HG03520 (cell line): ENCODE measurements at regions not wholly inside any gene's neighbourhood (a gene's known extent, or its start where the extent isn't known, plus 50 kb on each side); places are given as distances from the start of the nearest gene placed in this dataset.

Experiments
- ATAC-seq: cut with Tn5 transposase; IDR thresholded peaks from one replicate; pipeline ENCODE4 v1.9.1; 2021; ENCODE audit warnings: mild to moderate bottlenecking, moderate library complexity; ENCODE audit not compliant: unreplicated experiment

- ATAC-seq: no peak
Measured at GRCh38 chr1:59220356-59220755, 76.5 kb upstream of the FGGY start.

DNA sequence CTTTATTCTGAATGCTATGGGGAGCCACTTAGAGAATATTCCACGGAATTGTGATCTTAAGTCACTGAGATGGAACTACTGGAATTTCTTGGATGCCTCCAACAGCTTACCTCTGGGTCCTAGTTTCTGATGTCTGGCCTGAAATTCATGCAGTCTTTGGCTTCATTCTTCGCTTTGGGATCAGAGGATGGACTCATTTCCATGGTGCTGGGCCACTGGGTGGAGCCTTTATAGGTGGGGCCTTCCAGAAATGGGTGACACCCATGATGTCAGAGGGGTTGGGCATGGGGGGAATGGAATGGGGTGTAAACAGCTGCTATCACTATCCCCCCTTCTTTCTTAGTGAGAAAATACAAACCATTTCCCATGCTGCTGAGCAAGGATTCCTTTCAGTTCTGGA is 73.7 kb upstream of the FGGY start:
- no peak for ATAC-seq

DNA sequence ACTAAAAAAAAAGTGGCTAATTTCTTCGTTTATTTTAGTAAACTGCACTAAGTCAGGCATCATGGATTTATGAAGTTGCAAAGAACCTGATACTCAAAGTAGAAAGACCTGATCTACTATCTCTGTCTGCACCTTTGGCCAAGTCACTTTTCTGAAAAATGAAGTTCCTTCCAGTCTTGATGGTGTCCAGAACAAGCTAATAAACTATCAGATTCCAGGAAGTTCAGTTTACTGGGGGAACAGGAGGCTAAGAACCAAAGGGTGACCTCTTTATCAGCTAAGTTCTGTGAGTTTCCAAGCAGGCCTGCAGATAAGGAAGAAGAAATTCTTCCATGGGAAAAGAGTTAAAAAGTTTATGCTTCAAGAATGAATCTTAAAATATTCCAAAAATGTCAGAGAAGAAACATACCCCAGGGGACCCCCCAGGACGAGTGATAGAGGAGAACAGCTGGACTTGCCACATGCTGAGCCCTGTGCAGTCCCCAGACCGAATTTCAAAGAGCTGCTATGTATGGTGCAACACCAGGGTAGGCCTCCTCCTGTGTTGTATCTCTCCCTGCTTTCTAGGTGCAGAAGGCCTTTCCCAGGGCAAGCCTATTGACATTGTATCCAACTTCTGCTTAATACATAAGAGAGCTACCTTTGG is 72.8 kb upstream of the FGGY start:
- ATAC-seq: no peak

GRCh38 chr1:59225594-59226316 is 71.1 kb upstream of the FGGY start:
- no peak for ATAC-seq

DNA sequence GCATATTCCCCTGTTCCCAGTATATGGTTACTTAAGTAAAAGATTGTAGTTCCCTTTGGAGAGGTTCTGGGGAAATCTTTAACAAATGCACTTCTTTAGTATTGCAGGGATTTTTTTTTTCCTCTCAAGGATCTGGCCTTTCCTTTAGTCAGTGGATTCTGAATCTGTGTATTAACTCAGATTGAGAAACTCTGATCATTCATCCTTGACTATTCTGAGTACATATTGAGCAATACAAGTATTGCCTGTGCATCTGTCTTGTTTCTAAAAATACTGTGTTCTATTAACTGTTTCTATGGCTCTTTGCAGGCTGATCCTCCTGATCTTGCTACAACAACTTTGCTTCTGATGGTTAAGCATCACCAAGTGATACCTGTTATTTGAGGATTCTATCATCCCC is 67.8 kb upstream of the FGGY start:
- no peak for ATAC-seq

DNA sequence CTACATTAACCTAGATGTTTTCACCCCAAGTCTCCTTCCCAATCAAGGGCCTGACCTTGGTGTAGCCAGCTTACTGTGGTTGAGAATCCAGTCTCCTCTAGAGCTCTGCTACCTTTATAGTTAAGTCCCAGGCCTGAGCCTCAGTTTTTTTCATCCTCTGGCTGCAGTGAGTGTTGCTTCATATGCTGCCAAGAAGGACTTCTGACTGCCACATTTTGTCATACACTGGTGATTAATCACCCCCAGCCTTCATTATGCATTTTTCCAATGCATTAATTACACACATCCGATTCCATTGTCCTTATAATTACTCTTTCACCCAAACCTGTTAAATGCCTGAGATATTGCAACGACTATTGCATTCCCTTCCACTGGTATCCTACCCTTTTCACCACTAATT is 66.3 kb upstream of the FGGY start:
- ATAC-seq: no peak

GRCh38 chr1:59232216-59232615 is 64.7 kb upstream of the FGGY start:
- ATAC-seq: no peak

- ATAC-seq: no peak
Measured at GRCh38 chr1:59233444-59233843, 63.5 kb upstream of the FGGY start.

- ATAC-seq: no peak
Measured at GRCh38 chr1:59236721-59237545, 60.0 kb upstream of the FGGY start.

GRCh38 chr1:59237900-59238299 is 59.0 kb upstream of the FGGY start:
- no peak for ATAC-seq

DNA sequence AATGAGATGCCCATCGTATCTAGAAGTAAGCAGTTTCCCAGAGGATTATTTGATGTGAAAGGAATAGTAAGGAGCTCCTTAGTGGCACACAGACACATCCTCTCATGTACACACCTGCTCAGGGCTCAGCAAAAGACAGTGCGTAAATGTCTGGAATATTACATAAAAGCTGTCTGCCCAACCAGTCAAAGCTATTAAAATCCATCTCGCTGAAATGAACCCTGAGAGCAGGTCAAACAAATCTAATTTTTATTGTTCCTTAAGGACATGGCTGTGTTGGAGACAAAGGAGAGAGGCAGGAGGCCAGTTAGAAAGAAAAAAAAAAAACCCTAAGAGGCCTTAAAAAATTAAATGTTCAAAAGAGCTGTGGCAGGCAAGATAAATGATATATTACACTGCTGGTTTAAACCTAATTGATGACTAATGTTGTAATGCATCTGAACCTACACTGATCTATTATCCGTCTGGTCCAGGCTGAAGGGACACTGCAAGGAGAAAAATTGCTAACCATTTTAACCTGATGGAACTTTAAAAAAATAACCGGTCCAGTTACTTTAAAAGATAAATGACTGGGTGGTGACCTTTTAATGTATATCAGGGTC is 58.5 kb upstream of the FGGY start:
- ATAC-seq: no peak

- ATAC-seq: no peak
Measured at GRCh38 chr1:59238993-59239392, 57.9 kb upstream of the FGGY start.

DNA sequence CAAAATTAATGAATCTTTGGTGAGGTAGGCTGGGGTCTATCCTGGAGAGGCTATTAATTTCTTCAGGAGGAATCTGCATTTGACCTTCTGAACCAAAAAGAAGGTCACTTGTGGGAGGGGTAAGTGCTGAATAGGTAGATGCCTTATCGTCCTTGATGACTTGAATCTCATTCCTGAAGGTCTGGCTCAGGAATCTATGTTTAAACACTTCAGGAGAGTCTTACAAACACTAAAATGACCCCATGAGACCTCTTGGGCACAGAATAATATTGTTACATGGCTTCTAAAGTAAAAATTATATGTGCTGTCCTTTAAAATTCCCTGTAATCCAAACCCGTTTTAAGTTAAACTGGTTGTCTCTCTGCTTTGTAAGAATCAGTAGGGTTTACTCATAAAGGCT is 55.0 kb upstream of the FGGY start:
- no peak for ATAC-seq

DNA sequence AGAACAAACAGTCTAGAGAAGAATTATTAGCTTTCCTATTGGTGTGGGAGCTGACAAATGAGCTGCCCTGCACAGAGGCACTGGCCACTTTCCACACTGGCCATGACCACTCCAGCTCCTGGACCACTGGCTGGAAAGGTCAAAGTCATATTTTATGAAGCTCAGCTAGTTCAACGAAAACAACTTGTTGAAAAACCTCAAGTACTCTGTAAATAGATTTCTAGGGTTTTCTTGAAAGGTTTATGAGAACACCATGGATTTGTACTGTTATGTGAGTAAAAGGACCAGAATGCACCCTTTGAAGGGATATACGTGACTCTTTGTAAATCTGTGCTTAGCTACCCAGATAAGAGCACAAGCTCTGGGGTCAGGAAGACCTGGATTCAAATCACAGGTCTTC is 54.5 kb upstream of the FGGY start:
- ATAC-seq: no peak

- no peak for ATAC-seq
Measured at GRCh38 chr1:59243550-59243949, 53.3 kb upstream of the FGGY start.

GRCh38 chr1:59243978-59244377 is 52.9 kb upstream of the FGGY start:
- no peak for ATAC-seq

DNA sequence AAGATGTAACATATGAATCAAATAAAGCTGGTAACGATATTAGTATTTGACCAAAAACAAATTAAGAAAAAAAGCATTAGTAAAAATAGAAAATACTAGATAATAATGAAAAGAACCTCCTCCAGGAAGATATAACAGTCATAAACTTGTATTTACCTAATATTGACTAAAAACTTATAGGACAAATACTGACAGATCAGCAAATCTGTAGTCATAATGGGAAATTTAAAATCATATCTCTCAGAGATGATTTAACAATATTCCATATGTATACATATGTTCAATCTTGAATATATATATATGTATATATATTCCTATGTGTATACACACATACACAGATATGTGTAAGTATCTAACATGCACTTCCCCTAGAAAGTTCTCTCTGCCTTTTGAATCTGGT is 52.0 kb upstream of the FGGY start:
- no peak for ATAC-seq
